Ramos (cell line): ENCODE measurements at regions not wholly inside any gene's neighbourhood (a gene's known extent, or its start where the extent isn't known, plus 50 kb on each side); places are given as distances from the start of the nearest gene placed in this dataset.
"Not testable (repeated sequence)": the region's sequence is repeated elsewhere in the genome, so short reads cannot be mapped to it uniquely, and the experiment has no call there.

Experiments
- in situ Hi-C: fragments of 300-500 bp; cut with MboI; formaldehyde crosslinking; loops from one replicate; pipeline ENCODE4 v1.14.3; 2022; ENCODE audit warnings: low sequenced_read_pairs; ENCODE audit not compliant: unreplicated experiment

GRCh38 chr12:13422291-13422690 is 225.8 kb downstream of the EMP1 start:
- in situ Hi-C loops, result no loop called here

DNA sequence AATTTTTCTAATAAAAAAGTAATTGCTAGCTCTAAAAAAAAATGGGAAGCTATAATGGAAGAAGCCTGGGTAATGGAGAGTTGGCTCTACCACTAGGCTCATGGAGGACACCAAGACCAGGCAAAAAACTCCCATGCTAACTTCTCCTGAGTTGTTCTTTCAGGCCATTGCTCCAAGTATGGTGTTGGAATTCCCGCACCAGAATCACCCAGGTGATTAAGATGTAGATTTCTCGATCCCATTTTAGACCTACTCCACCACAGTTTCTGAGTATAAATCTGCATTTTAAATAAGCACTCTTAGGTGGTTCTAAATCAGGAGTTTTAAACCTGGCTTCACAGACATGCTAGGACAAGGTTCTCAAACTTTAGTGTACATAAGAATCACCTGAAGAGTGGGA is 221.0 kb downstream of the EMP1 start:
- in situ Hi-C loops, result no loop called here

DNA sequence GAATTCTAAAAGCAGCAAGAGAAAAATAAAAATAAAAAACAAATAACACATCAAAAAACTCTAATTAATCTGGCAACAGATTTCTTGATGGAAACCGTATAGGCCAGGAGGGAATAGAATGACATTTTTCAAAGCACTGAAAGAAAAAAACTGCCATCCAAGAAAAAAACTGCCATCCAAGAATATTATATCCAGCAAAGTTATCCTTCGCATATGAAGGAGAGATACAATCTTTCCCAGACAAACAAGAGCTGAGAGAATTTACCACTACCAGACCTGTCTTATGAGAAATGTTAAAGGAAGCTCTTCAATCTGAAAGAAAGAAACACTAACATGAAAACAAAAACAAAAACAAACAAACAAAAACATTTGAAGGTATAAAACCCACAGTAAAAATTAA is 214.8 kb downstream of the EMP1 start:
- in situ Hi-C loops, result no loop called here

DNA sequence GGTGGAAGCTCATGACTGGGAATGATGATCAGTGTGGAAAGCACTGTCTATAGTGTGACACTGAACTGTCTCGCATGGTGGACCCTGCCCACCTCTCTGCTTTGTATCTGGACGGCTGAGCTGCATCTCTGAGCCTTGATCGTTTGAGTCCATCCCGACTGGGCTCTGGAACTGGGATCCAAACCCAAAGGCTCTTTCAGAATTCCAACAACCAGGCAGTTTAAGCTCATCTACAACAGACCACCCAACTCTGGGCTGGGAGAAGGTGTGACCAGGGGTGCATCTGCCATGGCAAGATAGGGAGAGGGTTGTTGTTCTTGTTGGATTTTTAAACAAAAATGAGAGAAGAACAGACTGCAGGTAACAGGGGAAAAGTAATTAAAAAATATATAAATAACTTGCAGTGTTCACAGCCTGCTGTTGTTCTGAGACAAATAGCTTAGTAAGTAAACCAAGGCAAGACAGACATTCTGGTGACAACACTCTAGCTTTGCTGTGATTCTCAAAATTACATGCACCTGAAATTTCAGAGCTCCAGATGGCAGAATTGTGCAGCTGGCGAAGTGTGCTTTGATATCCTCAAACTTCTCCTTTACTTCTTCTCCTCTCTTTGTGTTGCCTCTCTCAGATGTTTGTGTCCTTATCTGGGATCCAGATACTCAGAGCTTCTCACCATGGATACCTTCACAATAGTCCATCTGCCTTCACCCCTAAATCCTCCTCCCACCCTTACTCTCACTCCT is 209.6 kb downstream of the EMP1 start:
- in situ Hi-C loops, result no loop called here

GRCh38 chr12:13404631-13405473 is 208.3 kb downstream of the EMP1 start:
- in situ Hi-C loops, result no loop called here

- in situ Hi-C loops, result no loop called here
Measured at GRCh38 chr12:13404111-13404628, 207.6 kb downstream of the EMP1 start.

- in situ Hi-C loops, result not testable (repeated sequence)
Measured at GRCh38 chr12:13391375-13391774, 194.8 kb downstream of the EMP1 start.

DNA sequence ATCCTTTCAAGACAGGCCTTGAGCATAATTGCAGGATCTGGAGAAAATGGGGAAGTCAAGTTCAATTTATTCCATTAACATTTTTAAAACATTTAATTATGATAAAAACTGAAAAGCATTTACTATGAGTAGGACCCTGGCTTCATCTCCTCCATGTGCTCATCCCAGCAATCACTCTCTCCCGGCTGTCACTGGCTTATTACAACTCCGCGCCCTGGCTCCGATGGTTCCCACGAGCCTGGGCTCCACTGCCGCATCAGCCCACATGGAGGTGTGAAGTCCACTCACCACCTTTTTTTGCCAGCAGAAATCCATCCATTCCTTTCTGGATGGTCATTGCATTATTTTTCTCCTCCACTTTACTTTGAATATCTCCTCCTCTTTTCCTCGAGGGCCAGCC is 194.4 kb downstream of the EMP1 start:
- in situ Hi-C loops, result no loop called here

DNA sequence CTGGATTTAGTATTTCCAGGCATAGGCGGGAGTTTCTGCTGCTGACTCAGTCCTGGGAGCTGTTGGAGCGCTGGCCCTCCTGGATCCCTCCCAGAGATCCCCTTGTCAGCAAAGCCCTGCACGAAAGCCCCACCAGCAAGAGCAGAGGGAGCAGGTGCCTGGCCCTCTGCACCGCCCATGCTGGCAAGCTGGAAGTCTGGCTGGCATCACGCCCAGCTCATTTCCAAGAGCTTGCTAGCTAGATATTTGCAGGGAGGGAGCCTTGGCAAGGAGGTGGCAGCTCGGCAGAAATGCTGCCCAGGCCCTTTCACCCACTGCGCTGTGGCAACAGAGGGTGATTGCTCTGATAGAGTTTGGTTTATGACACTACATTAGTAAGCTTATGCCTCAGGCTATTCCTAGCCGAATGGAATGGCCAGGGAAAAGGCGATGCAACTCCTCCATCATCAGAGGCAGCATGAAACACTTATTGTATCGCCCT is 193.9 kb downstream of the EMP1 start:
- in situ Hi-C loops, result no loop called here

DNA sequence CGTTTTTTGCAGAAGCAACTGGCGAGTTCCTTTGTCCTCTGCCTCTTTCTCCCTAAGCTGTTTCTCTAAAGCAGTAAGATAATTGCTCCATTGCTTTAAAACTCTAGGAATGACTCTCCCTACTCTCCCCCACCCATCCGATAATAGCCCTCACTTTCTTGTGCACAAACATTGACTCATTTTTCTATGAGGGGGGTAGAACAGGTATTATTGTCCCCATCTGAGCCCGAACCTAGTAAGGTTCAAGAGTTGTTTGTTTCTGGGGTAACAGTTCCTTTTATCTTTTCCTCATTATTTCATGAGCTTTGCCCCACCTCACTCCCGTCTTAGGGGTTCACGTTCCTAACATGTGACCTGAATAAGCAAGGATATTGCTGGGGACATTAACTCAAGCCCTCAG is 190.6 kb downstream of the EMP1 start:
- in situ Hi-C loops, result no loop called here

DNA sequence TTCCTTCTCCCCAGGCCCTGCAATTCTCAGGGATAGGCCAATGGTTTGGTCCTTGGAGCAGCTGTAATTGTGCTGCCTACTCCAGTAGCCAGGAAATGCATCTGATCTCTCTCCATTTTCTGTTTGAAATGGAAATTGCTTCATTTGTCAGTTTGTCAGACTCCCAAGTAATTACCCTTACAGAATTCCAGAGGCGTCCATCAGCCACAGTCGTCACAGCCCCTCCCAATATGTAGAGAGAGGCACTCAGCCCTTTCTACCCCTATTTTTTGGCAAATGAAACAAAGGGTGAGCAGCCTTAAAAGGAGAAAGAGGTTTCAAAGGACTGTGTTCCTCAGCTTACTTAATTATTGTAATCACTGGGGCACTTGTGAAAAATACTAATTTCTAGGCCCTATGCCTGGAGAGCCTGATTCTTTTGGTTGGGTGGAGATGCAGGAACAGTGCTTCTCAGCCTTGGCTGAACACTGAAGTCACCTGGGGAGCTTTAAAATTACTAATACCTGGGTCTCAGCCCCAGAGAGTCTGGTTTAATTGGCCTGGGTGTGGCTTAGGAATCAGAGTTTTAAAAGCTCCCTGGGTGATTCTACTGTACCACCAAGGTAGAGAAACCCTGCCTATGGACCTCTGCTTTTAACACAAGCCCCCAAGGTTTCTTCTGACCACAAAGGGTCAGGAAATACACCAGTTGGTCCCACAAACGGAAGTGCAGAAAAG is 190.0 kb downstream of the EMP1 start:
- in situ Hi-C loops, result no loop called here

GRCh38 chr12:13383379-13383778 is 186.9 kb downstream of the EMP1 start:
- in situ Hi-C loops, result no loop called here

DNA sequence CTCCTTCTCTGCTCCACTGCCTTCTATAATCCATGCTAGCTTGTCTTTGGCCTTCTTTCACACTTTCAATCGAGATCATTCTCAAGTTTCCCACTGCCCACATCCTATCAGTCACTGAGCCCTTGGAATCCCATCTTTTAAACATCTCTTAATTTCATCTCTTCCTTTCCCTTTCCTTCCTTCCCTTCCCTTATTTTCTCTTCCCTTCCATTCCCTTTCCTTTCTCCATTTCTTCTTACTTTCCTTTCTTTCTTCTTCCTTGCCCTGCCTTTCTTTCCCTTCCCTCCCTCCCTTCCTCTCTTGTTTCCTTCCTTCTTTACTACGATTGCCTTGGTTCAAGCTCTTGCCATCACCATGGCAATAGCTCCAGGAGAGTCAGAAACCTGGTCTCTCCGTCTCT is 183.8 kb downstream of the EMP1 start:
- in situ Hi-C loops, result no loop called here

DNA sequence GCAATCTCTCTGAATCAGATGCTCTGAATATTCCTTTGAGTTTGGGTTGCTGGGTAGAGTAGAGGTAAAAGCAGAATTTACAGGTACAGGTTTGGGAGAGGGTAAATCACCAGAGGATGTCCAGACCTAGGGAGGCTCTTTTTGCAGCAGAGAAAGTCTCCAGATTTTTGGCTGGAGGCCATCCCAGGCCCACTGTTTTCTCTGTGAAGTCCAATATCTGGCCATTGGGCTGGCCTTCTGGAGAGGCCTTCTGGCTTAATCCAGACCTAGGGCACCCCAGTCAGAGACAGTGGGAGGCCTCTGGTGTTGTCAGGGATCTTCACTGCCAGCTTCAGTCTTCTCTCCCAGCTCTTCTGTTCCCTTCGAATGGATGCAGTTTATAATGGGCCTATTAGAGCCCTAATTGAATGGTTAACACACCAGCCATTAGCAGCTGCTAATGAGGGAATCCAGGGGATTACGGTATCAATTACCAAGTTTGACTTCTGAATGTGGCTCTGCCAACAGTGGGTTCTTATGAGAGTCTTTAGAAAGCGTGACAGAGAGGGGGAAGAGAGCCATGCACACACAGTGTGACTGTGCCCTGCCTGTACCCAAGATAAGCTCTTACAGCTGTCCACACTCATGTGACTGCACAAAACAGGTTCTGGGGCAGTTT is 183.1 kb downstream of the EMP1 start:
- in situ Hi-C loops, result no loop called here

DNA sequence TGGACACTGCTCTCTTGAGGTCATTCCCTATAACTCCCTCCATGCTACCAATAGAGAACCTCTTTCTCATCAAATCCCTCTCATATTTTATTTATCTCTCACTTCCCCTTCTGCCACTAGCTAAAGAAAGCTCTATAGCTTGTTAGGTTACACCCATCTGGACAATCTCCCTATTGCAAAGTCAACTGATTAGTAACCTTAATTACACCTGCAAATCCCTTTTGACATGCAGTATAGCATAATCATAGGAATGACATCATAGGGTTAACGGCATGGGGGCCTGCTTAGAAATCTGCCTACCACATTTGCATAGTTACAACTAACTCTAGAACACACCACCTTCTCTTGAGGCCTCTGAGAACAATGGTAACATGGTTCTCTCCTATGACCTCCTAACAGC is 181.2 kb downstream of the EMP1 start:
- in situ Hi-C loops, result no loop called here

DNA sequence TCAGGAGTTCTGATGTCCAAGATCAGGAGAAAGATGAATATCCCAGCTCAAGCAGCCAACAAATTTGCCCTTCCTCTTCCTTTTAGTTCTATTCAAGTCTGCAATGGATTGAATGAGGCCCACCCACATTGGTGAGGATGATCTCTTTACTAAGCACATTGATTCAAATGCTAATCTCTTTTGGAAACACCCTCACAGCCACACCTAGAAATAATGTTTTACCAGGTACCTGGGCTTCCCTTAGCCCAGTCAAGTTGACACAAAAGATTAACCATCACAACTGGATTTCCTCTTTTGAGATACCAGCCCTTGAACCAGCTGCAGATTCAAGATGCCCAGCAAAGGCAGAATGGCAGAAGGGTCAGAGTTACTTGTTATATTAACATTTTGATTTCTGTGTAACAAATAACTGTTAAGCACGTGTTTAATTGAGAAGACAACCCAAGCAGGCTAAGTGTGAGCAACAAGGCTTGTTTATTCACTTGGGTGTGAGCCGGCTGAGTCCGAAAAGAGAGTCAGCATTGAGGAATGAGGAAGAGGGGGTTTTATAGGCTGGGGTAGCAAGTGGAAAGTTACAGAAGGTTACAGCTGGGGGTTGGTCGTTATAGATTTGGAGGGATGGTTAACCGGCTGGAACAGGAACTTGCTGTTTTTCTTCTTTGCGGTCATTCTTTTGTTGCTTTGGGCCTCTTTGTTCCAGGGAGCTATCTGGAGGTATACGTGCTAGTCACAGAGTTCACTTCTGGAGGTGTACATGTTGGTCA is 180.3 kb downstream of the EMP1 start:
- in situ Hi-C loops, result no loop called here

GRCh38 chr12:13375583-13376345 is 179.2 kb downstream of the EMP1 start:
- in situ Hi-C loops, result no loop called here

- in situ Hi-C loops, result no loop called here
Measured at GRCh38 chr12:13374793-13375192, 178.3 kb downstream of the EMP1 start.

DNA sequence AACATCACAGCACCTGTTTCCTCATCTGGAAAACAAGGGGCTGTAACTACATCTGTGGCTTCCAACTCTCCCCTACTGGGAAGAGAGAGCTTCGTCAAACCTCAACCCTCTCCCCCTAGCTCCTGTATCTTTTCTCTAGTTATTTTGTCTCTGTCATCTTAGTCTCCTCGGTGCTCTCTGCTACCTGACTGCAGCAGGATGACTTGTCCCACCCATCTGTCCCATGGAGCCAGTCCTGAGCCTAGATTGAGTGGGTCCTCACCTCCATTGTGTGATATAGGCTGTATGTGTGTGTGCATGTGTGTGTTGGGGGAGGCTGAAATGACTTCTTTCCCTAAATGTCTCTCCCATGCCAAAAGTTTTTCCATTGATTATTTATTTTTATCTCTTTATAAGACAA is 177.3 kb downstream of the EMP1 start:
- in situ Hi-C loops, result no loop called here
